Epithelial cell of proximal tubule (primary cell): ENCODE measurements at regions not wholly inside any gene's neighbourhood (a gene's known extent, or its start where the extent isn't known, plus 50 kb on each side); places are given as distances from the start of the nearest gene placed in this dataset.
"Not testable (repeated sequence)": the region's sequence is repeated elsewhere in the genome, so short reads cannot be mapped to it uniquely, and the experiment has no call there.

Source experiments
- DNase-seq: peaks from one replicate; pipeline ENCODE4 v3.0.0-alpha.2; 2011; ENCODE audit warnings: low read depth
- H3K4me3 ChIP-seq: 2 replicates; pipeline ENCODE4 v1.5.1; 2011; ENCODE audit warnings: low read depth, mild to moderate bottlenecking, low read length
- CTCF ChIP-seq: conservative IDR thresholded peaks from 2 replicates; pipeline ENCODE4 v1.5.1; 2012; ENCODE audit warnings: low read depth, mild to moderate bottlenecking, low read length

- TF ChIP-seq CTCF = no peak
- no peak for DNase-seq
- no peak overlapping the region for H3K4me3 ChIP-seq
Observed at GRCh38 chr10:124320778-124321432, 97.8 kb downstream of the OAT start.

DNA sequence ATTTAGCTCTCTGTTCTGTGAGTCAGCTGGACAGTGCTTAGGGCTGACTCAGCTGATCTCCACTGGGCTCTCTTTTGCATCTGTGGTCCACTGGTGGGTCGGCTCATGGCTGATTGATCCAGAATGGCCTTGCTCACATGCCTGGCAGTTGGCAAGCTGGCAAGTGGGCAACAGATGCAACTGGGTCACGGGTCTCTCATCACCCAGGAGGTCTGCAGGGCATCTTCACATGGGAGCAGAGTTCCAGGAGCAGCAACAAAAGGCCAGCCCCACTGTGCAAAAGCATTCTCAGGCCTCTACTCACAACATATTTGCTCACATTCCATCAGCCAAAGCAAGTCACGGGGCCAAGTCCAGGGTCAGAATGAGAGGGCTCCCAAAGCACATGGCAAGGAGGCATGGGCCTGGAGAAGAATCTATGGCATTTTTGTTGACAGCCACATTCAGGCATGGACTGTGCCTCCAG lies 98.8 kb downstream of the OAT start:
- no peak for TF ChIP-seq CTCF
- no peak overlapping the region for H3K4me3 ChIP-seq
- no peak for DNase-seq

- DNase-seq, H3K4me3 ChIP-seq: not testable (repeated sequence)
Observed at GRCh38 chr10:124319520-124319919, 99.2 kb downstream of the OAT start.

DNA sequence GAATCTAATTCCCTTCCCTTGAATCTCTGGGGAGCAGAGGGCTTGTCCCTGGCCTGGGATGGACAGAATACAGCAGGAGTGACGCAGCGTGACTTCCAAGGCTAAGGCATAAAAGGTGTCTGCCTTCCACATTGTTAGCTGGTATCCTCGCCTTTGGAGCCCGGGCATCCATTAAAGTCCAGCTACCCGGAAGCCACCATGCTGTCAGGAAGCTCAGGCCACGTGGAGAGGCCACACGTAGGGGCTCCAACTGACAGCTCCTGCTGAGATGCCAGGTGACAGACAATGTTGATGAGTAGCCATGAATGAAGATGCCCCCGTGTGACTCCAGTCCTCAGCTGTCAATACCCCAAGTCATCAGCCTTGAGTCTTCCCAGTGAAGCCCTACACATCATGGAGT lies 99.9 kb downstream of the OAT start:
- DNase-seq = no peak
- TF ChIP-seq CTCF = no peak
- H3K4me3 ChIP-seq = no peak overlapping the region

DNA sequence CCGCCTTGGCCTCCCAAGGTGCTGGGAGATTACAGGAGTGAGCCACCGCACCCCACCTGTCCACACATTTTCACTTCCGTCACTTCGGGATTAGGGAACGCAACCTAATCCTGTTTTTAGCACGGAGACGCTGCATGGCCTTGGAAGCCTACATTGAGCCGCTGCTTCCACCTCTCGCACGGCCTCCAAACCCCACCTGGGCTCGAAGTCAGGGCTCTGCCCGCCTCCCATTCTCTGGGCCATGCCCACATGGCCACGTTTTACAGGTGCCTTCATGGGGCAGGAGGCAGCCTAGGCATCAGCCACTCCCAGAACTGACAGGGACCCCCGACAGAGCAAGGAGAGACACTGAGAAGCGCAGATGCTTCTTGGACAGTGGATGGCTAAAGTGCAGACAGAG lies 100.6 kb downstream of the OAT start:
- no peak for TF ChIP-seq CTCF
- no peak for DNase-seq
- H3K4me3 ChIP-seq = no peak overlapping the region

DNA sequence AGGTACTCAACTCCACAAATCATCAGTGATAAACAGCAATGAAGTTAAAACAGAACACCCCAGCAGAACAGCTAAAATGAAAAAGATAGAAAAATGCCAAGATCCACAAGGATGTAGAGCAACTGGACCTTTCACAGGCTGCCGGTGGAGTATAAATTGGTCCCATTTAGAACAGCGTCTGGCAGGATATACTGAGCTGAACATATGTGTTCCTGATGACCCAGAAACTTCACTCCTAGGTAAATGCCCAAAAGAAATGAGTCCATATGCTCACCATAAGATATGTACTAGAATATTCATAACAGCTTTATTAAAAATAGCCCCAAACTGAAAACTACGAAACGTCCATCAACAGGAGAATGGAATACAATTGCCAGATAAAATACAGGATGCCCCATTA lies 102.4 kb downstream of the OAT start:
- TF ChIP-seq CTCF = no peak
- no peak overlapping the region for H3K4me3 ChIP-seq
- DNase-seq = no peak

DNA sequence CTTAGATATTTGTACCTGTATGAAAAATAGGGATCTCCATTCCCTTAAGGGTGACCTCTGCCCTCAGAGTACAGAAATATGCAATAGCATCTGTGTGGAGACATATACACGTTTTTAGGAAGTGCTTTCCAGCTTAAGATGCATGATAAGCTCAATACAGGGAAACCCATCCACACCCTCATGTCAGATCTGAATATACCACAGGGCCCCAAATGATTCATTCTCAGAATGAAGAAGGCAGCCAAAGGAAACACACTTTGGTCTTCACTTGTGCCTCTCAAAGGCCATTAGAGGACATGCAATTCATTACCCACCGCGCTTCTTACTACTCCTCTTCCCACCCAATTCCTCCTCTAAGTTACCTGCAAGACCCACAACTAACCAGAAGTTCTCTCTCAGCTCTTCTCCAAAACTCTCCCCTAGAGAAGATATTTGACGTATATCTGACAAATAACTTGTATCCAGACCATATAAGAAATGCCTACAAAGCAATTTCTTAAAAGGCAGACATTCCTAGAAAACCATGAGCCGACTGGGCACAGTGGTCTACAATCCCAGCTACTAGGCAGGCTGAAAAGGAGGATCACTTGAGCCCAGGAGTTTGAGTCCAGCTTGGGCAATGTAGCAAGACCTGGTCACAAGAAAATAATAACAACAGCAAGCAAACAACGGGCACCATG lies 103.0 kb downstream of the OAT start:
- no peak for TF ChIP-seq CTCF
- no peak overlapping the region for H3K4me3 ChIP-seq
- DNase-seq = no peak
